AG04450 (cell line): ENCODE measurements at regions not wholly inside any gene's neighbourhood (a gene's known extent, or its start where the extent isn't known, plus 50 kb on each side); places are given as distances from the start of the nearest gene placed in this dataset.

Experiments
- CTCF ChIA-PET: fragments of 300-600, 350-600 bp; formaldehyde crosslinking; extraction: SDS; loops from one replicate; lab custom pipeline; 2022; ENCODE audit warnings: antibody characterized with exemption, inconsistent platforms; lab: Charles Lee
- POLR2A ChIA-PET: fragments of 350-600 bp; formaldehyde crosslinking; extraction: SDS; loops from one replicate; lab custom pipeline; 2021; ENCODE audit warnings: antibody characterized with exemption, inconsistent platforms; lab: Yijun Ruan, JAX
- DNase-seq: peaks from one replicate; pipeline ENCODE4 v3.0.0-alpha.2; 2011; ENCODE audit warnings: low read depth, low spot score
- H3K27ac ChIP-seq: one replicate; pipeline ENCODE4 v1.5.1; 2012; ENCODE audit warnings: low read depth, low read length, control low read depth
- H3K27me3 ChIP-seq: one replicate; pipeline ENCODE4 v1.6.0; 2012; ENCODE audit warnings: low read length; ENCODE audit not compliant: control insufficient read depth, insufficient read depth
- H3K4me3 ChIP-seq: 2 replicates; pipeline ENCODE4 v1.5.1; 2011; ENCODE audit warnings: mild to moderate bottlenecking, low read depth, low read length, control low read depth
- H3K9me3 ChIP-seq: 2 replicates; pipeline ENCODE4 v1.5.1; 2012; ENCODE audit warnings: low read length; ENCODE audit not compliant: control insufficient read depth, insufficient read depth
- TF ChIP-seq, protein P1 (sequence below): IDR thresholded peaks from 2 replicates; pipeline ENCODE4 v1.5.1; 2011; ENCODE audit warnings: low read depth, low read length, control low read depth, inconsistent platforms

DNA sequence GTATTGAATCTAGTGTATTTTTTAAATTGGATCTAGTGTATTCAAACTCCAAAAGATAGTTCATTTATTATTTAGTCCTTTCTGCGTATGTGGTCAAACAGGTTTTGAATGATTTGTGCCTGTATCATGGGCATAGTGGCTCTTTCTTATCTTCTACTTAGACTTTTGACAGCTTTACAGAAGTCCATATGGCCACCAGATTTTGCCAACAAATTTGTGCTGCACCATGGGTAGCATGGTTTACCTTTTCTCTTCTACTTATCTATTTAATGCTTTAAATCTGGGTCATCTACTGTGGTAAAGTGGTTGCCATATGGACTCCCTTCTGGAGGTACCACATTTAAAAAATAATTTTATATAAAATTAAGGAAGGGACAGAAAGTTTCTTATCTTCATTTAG, 66.9 kb upstream of the CADM2 start:
- POLR2A ChIA-PET: no interaction called here
- no peaks in the 10 kb centered on the region for H3K9me3 ChIP-seq
- TF ChIP-seq, protein P1, sequence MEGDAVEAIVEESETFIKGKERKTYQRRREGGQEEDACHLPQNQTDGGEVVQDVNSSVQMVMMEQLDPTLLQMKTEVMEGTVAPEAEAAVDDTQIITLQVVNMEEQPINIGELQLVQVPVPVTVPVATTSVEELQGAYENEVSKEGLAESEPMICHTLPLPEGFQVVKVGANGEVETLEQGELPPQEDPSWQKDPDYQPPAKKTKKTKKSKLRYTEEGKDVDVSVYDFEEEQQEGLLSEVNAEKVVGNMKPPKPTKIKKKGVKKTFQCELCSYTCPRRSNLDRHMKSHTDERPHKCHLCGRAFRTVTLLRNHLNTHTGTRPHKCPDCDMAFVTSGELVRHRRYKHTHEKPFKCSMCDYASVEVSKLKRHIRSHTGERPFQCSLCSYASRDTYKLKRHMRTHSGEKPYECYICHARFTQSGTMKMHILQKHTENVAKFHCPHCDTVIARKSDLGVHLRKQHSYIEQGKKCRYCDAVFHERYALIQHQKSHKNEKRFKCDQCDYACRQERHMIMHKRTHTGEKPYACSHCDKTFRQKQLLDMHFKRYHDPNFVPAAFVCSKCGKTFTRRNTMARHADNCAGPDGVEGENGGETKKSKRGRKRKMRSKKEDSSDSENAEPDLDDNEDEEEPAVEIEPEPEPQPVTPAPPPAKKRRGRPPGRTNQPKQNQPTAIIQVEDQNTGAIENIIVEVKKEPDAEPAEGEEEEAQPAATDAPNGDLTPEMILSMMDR: no peak
- H3K27ac ChIP-seq: no peak overlapping the region
- CTCF ChIA-PET: no interaction called here
- no peak overlapping the region for H3K4me3 ChIP-seq
- DNase-seq: no peak
- H3K27me3 ChIP-seq: no peaks in the 10 kb centered on the region

DNA sequence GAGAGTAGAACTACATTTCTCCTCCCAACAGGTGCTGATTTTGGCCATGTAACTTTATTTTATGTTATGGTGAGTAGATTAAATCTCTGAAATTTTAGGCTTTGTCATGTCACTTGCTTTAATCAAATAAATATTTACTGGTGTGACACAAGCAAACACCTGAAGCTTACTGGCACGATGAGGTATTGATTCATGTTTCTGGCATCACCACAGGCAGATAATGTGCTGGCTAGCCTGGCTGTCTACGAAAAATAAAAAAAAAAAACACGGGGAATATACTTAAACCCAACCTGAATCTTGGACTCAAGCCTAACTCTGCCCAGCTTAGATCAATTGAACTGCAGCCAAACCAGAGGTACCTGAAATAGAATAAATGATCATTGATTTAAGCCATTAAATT, 65.6 kb upstream of the CADM2 start:
- Histone ChIP-seq H3K4me3 (no peak overlapping the region), H3K27me3 (no peaks in the 10 kb centered on the region), H3K9me3 (no peaks in the 10 kb centered on the region), H3K27ac (no peak overlapping the region)
- TF ChIP-seq, protein P1: no peak
- DNase-seq: no peak
- ChIA-PET CTCF (no interaction called here), POLR2A (no interaction called here)

DNA sequence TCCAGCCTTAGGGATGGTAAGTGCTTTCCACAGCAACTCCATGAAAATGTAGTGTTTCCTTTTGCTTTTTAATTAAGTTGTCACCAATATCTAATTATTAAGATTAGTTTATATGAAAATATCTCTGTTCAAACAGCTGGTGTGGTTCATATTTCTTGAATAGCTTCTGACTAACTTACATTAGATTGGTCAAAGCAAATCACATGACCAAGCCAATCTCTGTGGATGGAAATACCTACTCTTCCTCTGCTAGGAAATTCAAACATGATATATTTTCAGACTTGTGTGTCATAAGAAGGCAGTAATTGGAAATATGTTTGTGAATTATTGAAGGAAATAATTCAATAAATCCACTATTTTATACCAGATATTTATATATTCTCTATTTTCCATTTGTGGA, 54.6 kb upstream of the CADM2 start:
- ChIA-PET CTCF (no interaction called here), POLR2A (no interaction called here)
- no peak overlapping the region for H3K27ac ChIP-seq
- no peak for DNase-seq
- peaks cover 34% of the 10 kb centered on the region for H3K9me3 ChIP-seq
- no peak overlapping the region for H3K4me3 ChIP-seq
- no peaks in the 10 kb centered on the region for H3K27me3 ChIP-seq
- TF ChIP-seq, protein P1: no peak

DNA sequence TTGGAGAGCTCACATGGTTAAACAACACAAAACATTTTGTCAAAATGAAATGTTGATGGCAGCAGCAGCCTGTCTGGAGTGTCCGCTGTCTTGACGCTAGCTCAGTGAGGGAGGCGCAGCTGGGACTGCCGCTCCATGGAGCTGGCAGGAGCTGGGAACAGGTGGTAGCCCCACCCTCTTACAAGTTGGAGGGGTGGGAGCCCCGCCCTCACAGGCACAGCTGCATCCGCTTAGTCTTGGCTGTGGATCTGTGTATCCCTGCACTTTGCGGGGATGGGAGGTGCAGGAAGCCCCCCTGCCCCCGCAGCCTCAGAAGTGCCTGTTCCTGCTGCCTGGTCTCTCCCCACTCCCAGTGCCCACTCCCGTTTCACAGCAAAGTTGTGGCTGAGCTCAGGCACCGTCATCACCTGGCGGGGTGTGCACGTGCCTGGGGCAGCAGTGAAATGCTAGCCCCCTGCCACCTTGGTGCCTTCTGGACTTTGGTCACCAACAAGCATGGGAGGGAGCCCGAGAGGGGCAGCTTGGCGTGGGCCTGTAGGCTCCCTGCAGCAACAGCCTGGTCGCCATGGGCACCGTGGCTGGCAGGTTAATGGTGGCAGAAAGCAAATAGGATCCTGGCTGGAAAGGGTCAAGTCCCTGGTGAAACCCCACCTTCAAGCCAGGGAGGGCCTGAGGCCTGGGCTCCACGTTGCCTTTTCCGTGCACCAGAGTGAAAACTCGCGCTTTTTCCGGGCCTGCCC, 53.8 kb upstream of the CADM2 start:
- H3K9me3 ChIP-seq: peaks cover 34% of the 10 kb centered on the region
- H3K27ac ChIP-seq: no peak overlapping the region
- ChIA-PET POLR2A (no interaction called here), CTCF (no interaction called here)
- DNase-seq: no peak
- H3K4me3 ChIP-seq: no peak overlapping the region
- TF ChIP-seq, protein P1: no peak
- no peaks in the 10 kb centered on the region for H3K27me3 ChIP-seq

DNA sequence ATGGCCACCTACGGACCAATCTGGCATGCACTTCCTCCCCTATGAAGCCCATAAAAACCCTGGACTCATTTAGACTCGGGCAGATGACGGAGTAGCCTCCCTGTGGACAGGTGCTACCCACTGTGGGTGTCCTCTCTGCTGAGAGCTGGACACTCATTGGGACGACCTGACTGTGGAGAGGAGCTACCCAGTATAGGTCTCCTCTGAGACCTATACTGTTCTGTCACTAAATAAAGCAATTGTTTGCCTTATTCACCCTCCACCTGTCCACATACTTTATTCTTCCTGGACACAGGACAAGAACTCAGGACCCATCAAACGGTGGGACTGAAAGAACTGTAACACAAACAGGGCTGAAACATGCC, 53.3 kb upstream of the CADM2 start:
- no peak for DNase-seq
- H3K4me3 ChIP-seq: no peak overlapping the region
- peaks cover 34% of the 10 kb centered on the region for H3K9me3 ChIP-seq
- no peak overlapping the region for H3K27ac ChIP-seq
- TF ChIP-seq, protein P1: no peak
- no peaks in the 10 kb centered on the region for H3K27me3 ChIP-seq
- ChIA-PET POLR2A (no interaction called here), CTCF (no interaction called here)
